ENCODE measurements at regions not wholly inside any gene's neighbourhood (a gene's known extent, or its start where the extent isn't known, plus 50 kb on each side); places are given as distances from the start of the nearest gene placed in this dataset.

DNA sequence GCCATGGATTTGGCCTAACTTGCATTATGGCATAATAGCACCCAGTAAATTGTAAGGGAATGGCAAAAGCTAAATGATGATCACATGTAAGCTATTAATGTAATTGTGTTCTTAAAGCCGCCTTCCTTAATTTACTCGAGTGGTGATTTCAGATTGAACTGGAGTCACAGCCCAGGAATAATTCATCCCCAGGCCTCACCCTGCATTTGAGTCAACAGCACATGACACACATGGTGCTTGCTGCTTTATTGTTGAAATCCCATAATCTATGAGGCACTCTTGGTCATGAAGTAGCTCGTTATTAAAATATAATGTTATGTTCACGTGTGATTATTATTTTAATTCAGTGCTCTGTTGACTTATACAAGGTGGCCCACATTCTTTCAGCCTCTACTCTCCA lies 547.5 kb downstream of the VRK1 start:
- no peak for TF ChIP-seq RAD21 (IDR thresholded peaks at IDR 0.05; ENCODE audit: low read depth)
- TF ChIP-seq FOXM1 (IDR thresholded peaks at IDR 0.05; ENCODE audit: borderline replicate concordance, low read depth), result no peak
- TF ChIP-seq EP300 (IDR thresholded peaks at IDR 0.05; ENCODE audit: borderline replicate concordance), result no peak
- TF ChIP-seq, protein P1, sequence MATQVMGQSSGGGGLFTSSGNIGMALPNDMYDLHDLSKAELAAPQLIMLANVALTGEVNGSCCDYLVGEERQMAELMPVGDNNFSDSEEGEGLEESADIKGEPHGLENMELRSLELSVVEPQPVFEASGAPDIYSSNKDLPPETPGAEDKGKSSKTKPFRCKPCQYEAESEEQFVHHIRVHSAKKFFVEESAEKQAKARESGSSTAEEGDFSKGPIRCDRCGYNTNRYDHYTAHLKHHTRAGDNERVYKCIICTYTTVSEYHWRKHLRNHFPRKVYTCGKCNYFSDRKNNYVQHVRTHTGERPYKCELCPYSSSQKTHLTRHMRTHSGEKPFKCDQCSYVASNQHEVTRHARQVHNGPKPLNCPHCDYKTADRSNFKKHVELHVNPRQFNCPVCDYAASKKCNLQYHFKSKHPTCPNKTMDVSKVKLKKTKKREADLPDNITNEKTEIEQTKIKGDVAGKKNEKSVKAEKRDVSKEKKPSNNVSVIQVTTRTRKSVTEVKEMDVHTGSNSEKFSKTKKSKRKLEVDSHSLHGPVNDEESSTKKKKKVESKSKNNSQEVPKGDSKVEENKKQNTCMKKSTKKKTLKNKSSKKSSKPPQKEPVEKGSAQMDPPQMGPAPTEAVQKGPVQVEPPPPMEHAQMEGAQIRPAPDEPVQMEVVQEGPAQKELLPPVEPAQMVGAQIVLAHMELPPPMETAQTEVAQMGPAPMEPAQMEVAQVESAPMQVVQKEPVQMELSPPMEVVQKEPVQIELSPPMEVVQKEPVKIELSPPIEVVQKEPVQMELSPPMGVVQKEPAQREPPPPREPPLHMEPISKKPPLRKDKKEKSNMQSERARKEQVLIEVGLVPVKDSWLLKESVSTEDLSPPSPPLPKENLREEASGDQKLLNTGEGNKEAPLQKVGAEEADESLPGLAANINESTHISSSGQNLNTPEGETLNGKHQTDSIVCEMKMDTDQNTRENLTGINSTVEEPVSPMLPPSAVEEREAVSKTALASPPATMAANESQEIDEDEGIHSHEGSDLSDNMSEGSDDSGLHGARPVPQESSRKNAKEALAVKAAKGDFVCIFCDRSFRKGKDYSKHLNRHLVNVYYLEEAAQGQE (IDR thresholded peaks at IDR 0.05; ENCODE audit: low read depth), result no peak
- no peak for TF ChIP-seq TAF1 (IDR thresholded peaks at IDR 0.05; ENCODE audit: low read depth)
- TF ChIP-seq EGR1 (IDR thresholded peaks at IDR 0.05), result no peak
- no peak for TF ChIP-seq ZBTB7A (IDR thresholded peaks at IDR 0.05; ENCODE audit: low read depth)
- TF ChIP-seq YY1 (IDR thresholded peaks at IDR 0.05; ENCODE audit: low read depth), result no peak
- no peak for TF ChIP-seq TCF12 (IDR thresholded peaks at IDR 0.05; ENCODE audit: low read depth)
- no peak for TF ChIP-seq TEAD4 (IDR thresholded peaks at IDR 0.05)
- TF ChIP-seq, protein P2, sequence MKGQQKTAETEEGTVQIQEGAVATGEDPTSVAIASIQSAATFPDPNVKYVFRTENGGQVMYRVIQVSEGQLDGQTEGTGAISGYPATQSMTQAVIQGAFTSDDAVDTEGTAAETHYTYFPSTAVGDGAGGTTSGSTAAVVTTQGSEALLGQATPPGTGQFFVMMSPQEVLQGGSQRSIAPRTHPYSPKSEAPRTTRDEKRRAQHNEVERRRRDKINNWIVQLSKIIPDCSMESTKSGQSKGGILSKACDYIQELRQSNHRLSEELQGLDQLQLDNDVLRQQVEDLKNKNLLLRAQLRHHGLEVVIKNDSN (IDR thresholded peaks at IDR 0.05), result no peak
- TF ChIP-seq CEBPB (IDR thresholded peaks at IDR 0.05), result no peak

DNA sequence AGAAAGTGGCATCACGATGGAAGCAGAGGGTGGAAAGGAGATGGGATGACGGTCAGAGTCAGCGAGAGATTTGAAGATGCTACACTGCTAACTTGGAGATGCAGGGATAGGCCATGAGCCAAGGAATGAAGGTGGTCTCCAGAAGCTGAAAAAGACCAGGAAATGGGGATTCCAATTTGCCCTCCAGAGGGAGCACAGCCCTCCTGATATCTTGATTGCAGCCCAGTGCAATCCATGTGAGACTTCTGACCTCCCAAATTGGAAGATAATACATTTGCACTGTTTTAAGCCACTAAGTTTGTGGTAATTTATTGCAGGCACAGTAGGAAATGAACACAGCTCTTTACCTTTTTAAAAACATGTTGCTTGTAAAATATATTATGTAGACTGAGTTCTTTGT lies 549.5 kb downstream of the VRK1 start:
- TF ChIP-seq FOXM1 (IDR thresholded peaks at IDR 0.05; ENCODE audit: borderline replicate concordance, low read depth) (no peak), TAF1 (IDR thresholded peaks at IDR 0.05; ENCODE audit: low read depth) (no peak), NFIC (IDR thresholded peaks at IDR 0.05) (no peak), EP300 (IDR thresholded peaks at IDR 0.05; ENCODE audit: borderline replicate concordance) (no peak), TCF12 (IDR thresholded peaks at IDR 0.05; ENCODE audit: low read depth) (no peak), YY1 (IDR thresholded peaks at IDR 0.05; ENCODE audit: low read depth) (no peak), RAD21 (IDR thresholded peaks at IDR 0.05; ENCODE audit: low read depth) (no peak)
- TF ChIP-seq, protein P3, sequence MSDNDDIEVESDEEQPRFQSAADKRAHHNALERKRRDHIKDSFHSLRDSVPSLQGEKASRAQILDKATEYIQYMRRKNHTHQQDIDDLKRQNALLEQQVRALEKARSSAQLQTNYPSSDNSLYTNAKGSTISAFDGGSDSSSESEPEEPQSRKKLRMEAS (IDR thresholded peaks at IDR 0.05), result no peak

DNA sequence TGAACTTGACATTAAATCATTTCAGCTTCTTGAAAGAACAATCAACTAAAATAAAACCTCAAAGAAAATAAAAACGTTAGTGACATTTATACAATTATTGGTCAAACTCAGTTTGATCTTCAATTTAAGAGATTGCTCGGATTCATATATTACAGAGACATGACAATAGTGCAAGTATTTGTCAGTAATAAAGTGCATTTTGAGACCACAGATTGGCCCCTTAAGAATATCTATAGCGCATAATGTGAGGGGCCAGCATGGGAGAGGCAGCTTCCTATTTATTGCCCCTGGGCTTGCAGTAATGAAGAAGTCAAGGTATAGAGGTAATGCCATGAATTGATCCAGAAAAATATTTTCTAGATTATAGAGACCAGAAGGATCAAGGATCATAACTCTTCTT lies 552.3 kb downstream of the VRK1 start:
- TF ChIP-seq FOXM1 (IDR thresholded peaks at IDR 0.05; ENCODE audit: borderline replicate concordance, low read depth), result no peak
- TF ChIP-seq CREB1 (IDR thresholded peaks at IDR 0.05; ENCODE audit: low read depth), result no peak
- TF ChIP-seq NFIC (IDR thresholded peaks at IDR 0.05), result no peak
- TF ChIP-seq YY1 (IDR thresholded peaks at IDR 0.05; ENCODE audit: low read depth), result no peak
- TF ChIP-seq, protein P1 (IDR thresholded peaks at IDR 0.05; ENCODE audit: low read depth), result no peak
- TF ChIP-seq ZBTB7A (IDR thresholded peaks at IDR 0.05; ENCODE audit: low read depth), result no peak

DNA sequence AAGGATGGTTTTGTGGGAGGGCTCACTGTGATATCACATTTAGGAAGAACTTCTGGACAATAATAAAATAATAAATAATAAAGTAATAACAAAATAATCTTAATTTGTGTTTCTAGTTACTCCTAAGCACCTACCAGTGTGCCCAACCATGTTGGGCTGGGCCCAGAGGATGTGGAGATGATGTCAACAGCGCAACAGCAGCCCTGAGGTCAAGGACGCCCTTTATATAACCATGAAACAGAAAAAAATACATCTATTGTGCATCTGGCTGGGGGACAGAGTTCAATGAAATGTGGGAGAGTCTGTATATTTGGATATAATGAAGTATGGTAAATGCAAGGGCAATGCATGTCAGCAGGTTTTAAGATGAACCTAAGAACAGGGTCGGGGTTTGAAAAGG lies 552.8 kb downstream of the VRK1 start:
- TF ChIP-seq, protein P2 (IDR thresholded peaks at IDR 0.05), result no peak
- TF ChIP-seq ZBTB7A (IDR thresholded peaks at IDR 0.05; ENCODE audit: low read depth) (no peak), YY1 (IDR thresholded peaks at IDR 0.05; ENCODE audit: low read depth) (no peak), CEBPB (IDR thresholded peaks at IDR 0.05) (no peak), TAF1 (IDR thresholded peaks at IDR 0.05; ENCODE audit: low read depth) (no peak), TCF12 (IDR thresholded peaks at IDR 0.05; ENCODE audit: low read depth) (no peak), CREB1 (IDR thresholded peaks at IDR 0.05; ENCODE audit: low read depth) (no peak), TEAD4 (IDR thresholded peaks at IDR 0.05) (no peak), EP300 (IDR thresholded peaks at IDR 0.05; ENCODE audit: borderline replicate concordance) (no peak), EGR1 (IDR thresholded peaks at IDR 0.05) (no peak), NFIC (IDR thresholded peaks at IDR 0.05) (no peak), RAD21 (IDR thresholded peaks at IDR 0.05; ENCODE audit: low read depth) (no peak), FOXM1 (IDR thresholded peaks at IDR 0.05; ENCODE audit: borderline replicate concordance, low read depth) (no peak)
- TF ChIP-seq, protein P1 (IDR thresholded peaks at IDR 0.05; ENCODE audit: low read depth), result no peak
- TF ChIP-seq, protein P3 (IDR thresholded peaks at IDR 0.05), result no peak

DNA sequence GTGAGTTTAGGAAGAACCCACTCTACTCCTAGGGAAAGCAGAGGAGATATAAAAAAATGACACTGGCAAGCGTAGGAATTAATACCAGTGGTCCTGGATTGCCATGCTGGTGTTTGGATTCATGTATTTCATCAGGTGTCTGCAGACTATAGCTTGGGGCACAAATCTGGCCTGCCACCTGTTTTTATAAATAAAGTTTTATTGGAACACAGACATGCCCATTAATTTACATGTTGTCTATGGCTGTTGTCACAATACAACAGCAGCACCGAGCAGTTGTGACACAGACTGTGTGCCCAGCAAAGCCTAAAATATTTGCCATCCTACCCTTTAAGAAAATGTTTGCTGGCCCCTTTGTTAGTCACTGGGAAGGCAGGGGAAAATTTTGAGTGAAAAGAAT lies 553.2 kb downstream of the VRK1 start:
- TF ChIP-seq FOXM1 (IDR thresholded peaks at IDR 0.05; ENCODE audit: borderline replicate concordance, low read depth) (no peak), EGR1 (IDR thresholded peaks at IDR 0.05) (no peak), RAD21 (IDR thresholded peaks at IDR 0.05; ENCODE audit: low read depth) (no peak), CREB1 (IDR thresholded peaks at IDR 0.05; ENCODE audit: low read depth) (no peak), CEBPB (IDR thresholded peaks at IDR 0.05) (no peak), EP300 (IDR thresholded peaks at IDR 0.05; ENCODE audit: borderline replicate concordance) (no peak), YY1 (IDR thresholded peaks at IDR 0.05; ENCODE audit: low read depth) (no peak), ZBTB7A (IDR thresholded peaks at IDR 0.05; ENCODE audit: low read depth) (no peak), TAF1 (IDR thresholded peaks at IDR 0.05; ENCODE audit: low read depth) (no peak), NFIC (IDR thresholded peaks at IDR 0.05) (no peak), TCF12 (IDR thresholded peaks at IDR 0.05; ENCODE audit: low read depth) (no peak), TEAD4 (IDR thresholded peaks at IDR 0.05) (no peak)
- TF ChIP-seq, protein P2 (IDR thresholded peaks at IDR 0.05), result no peak
- TF ChIP-seq, protein P1 (IDR thresholded peaks at IDR 0.05; ENCODE audit: low read depth), result no peak
- TF ChIP-seq, protein P3 (IDR thresholded peaks at IDR 0.05), result no peak
